ENCODE measurements at regions not wholly inside any gene's neighbourhood (a gene's known extent, or its start where the extent isn't known, plus 50 kb on each side); places are given as distances from the start of the nearest gene placed in this dataset.

DNA sequence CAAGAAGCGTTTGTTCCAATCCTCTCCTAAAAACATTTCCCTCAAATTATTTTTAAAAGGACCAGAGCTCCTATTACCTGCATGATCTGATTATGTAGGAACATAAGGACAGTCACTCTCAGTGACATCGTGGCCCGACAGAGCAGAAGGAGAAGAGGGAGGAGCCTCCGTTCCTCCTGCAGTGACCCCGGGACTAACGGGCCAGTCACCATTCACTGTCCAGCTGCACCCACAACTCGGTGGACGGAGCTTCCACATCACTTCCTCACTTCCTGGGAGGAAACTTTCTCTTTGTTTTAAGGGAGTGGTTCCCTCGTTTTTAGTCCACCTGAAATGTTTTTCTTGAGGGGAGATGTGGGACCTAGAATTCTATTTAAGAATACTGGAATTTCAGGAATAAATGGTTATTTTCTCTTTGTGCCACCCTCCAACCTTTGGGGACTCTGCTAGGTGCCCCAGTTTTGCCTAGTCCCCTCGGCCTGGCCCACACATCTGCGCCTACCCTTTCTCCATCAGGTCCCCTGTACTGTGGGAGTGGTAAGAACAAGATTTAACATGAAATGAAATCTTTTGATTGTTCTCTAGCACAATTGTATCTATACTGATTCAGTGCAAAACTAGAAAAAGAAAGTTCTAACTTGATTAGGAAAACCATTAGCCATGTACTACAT, 173.5 kb upstream of the RNF32 start:
- no peak for TF ChIP-seq YY1 (IDR thresholded peaks at IDR 0.05; ENCODE audit: low read depth)
- no peak for TF ChIP-seq TCF12 (IDR thresholded peaks at IDR 0.05; ENCODE audit: low read depth)
- TF ChIP-seq, protein P1, sequence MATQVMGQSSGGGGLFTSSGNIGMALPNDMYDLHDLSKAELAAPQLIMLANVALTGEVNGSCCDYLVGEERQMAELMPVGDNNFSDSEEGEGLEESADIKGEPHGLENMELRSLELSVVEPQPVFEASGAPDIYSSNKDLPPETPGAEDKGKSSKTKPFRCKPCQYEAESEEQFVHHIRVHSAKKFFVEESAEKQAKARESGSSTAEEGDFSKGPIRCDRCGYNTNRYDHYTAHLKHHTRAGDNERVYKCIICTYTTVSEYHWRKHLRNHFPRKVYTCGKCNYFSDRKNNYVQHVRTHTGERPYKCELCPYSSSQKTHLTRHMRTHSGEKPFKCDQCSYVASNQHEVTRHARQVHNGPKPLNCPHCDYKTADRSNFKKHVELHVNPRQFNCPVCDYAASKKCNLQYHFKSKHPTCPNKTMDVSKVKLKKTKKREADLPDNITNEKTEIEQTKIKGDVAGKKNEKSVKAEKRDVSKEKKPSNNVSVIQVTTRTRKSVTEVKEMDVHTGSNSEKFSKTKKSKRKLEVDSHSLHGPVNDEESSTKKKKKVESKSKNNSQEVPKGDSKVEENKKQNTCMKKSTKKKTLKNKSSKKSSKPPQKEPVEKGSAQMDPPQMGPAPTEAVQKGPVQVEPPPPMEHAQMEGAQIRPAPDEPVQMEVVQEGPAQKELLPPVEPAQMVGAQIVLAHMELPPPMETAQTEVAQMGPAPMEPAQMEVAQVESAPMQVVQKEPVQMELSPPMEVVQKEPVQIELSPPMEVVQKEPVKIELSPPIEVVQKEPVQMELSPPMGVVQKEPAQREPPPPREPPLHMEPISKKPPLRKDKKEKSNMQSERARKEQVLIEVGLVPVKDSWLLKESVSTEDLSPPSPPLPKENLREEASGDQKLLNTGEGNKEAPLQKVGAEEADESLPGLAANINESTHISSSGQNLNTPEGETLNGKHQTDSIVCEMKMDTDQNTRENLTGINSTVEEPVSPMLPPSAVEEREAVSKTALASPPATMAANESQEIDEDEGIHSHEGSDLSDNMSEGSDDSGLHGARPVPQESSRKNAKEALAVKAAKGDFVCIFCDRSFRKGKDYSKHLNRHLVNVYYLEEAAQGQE (IDR thresholded peaks at IDR 0.05; ENCODE audit: low read depth) = no peak
- TF ChIP-seq TEAD4 (IDR thresholded peaks at IDR 0.05) = no peak
- TF ChIP-seq CREB1 (IDR thresholded peaks at IDR 0.05; ENCODE audit: low read depth) = no peak
- TF ChIP-seq TAF1 (IDR thresholded peaks at IDR 0.05; ENCODE audit: low read depth) = no peak
- TF ChIP-seq, protein P2, sequence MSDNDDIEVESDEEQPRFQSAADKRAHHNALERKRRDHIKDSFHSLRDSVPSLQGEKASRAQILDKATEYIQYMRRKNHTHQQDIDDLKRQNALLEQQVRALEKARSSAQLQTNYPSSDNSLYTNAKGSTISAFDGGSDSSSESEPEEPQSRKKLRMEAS (IDR thresholded peaks at IDR 0.05) = no peak
- no peak for TF ChIP-seq RAD21 (IDR thresholded peaks at IDR 0.05; ENCODE audit: low read depth)
- no peak for TF ChIP-seq NFIC (IDR thresholded peaks at IDR 0.05)
- TF ChIP-seq CEBPB (IDR thresholded peaks at IDR 0.05) = no peak
- TF ChIP-seq ZBTB7A (IDR thresholded peaks at IDR 0.05; ENCODE audit: low read depth) = no peak
- no peak for TF ChIP-seq FOXM1 (IDR thresholded peaks at IDR 0.05; ENCODE audit: borderline replicate concordance, low read depth)
- TF ChIP-seq EP300 (IDR thresholded peaks at IDR 0.05; ENCODE audit: borderline replicate concordance) = no peak
- TF ChIP-seq, protein P3, sequence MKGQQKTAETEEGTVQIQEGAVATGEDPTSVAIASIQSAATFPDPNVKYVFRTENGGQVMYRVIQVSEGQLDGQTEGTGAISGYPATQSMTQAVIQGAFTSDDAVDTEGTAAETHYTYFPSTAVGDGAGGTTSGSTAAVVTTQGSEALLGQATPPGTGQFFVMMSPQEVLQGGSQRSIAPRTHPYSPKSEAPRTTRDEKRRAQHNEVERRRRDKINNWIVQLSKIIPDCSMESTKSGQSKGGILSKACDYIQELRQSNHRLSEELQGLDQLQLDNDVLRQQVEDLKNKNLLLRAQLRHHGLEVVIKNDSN (IDR thresholded peaks at IDR 0.05) = no peak
- no peak for TF ChIP-seq EGR1 (IDR thresholded peaks at IDR 0.05)

DNA sequence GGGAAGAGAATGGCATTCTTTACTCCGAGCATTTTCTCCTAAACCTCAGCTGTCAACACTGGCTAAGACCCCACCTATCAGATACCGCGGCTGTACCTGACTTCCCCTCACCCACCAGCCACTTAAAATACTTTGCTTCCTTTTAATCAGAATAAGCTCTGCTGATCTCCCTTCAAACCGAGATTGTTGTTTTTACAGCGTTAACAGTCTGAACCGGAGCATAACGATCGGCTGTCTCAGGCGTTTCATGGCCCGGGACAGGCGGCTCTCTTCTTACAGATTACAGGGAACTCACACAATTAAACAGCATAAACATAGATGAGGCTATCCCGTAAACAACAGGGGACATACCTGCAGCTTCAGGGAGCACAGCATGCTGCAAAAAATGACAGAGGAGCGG, 174.3 kb upstream of the RNF32 start:
- TF ChIP-seq ZBTB7A (IDR thresholded peaks at IDR 0.05; ENCODE audit: low read depth) (no peak), NFIC (IDR thresholded peaks at IDR 0.05) (no peak), CREB1 (IDR thresholded peaks at IDR 0.05; ENCODE audit: low read depth) (no peak), TAF1 (IDR thresholded peaks at IDR 0.05; ENCODE audit: low read depth) (no peak), FOXM1 (IDR thresholded peaks at IDR 0.05; ENCODE audit: borderline replicate concordance, low read depth) (no peak), CEBPB (IDR thresholded peaks at IDR 0.05) (no peak), TCF12 (IDR thresholded peaks at IDR 0.05; ENCODE audit: low read depth) (no peak), TEAD4 (IDR thresholded peaks at IDR 0.05) (no peak), EP300 (IDR thresholded peaks at IDR 0.05; ENCODE audit: borderline replicate concordance) (no peak), RAD21 (IDR thresholded peaks at IDR 0.05; ENCODE audit: low read depth) (no peak)

DNA sequence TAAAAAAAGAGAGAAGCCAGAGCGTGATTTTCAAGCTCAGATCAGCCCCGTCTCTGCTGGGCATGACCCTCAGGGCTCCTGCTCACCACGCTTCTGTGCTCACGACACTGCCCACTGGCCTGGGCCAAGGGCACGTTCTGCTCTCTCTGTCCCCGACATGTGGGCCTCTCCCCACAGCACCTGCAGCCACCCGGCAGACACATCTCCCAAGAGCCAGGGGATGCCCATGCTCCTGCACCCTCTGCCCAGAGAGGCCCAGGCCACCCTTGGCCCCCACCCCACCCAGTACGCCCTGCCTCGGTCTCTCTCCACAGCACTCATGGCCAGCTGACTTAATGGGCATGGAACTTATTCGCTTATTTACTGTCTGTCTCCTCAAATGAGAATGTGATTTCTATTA, 175.4 kb upstream of the RNF32 start:
- TF ChIP-seq, protein P3 (IDR thresholded peaks at IDR 0.05) = no peak
- TF ChIP-seq EGR1 (IDR thresholded peaks at IDR 0.05) (no peak), CEBPB (IDR thresholded peaks at IDR 0.05) (no peak), NFIC (IDR thresholded peaks at IDR 0.05) (no peak), RAD21 (IDR thresholded peaks at IDR 0.05; ENCODE audit: low read depth) (no peak), TAF1 (IDR thresholded peaks at IDR 0.05; ENCODE audit: low read depth) (no peak)

DNA sequence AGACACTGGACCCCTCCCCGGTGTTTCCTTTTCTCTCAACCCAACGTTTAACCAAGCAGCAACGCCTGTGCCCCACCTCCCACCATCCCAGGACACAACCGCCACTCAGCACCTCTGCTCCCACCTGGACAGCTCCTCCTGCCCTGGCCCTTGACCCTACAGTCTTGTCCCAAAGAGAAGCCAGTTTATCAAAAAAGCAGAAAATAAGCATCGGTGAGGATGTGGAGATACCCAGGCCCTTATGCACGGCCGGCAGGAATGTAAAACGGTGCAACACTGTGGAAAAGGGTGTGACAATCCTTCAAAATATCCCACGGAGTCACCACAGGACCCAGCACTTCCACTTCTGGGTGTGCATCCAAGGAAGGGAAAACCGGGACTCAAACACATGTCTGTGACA, 176.2 kb upstream of the RNF32 start:
- TF ChIP-seq CREB1 (IDR thresholded peaks at IDR 0.05; ENCODE audit: low read depth) (no peak), YY1 (IDR thresholded peaks at IDR 0.05; ENCODE audit: low read depth) (no peak), RAD21 (IDR thresholded peaks at IDR 0.05; ENCODE audit: low read depth) (no peak), EP300 (IDR thresholded peaks at IDR 0.05; ENCODE audit: borderline replicate concordance) (no peak), EGR1 (IDR thresholded peaks at IDR 0.05) (no peak), FOXM1 (IDR thresholded peaks at IDR 0.05; ENCODE audit: borderline replicate concordance, low read depth) (no peak), TEAD4 (IDR thresholded peaks at IDR 0.05) (no peak)
- TF ChIP-seq, protein P1 (IDR thresholded peaks at IDR 0.05; ENCODE audit: low read depth) = no peak
- TF ChIP-seq, protein P2 (IDR thresholded peaks at IDR 0.05) = no peak

DNA sequence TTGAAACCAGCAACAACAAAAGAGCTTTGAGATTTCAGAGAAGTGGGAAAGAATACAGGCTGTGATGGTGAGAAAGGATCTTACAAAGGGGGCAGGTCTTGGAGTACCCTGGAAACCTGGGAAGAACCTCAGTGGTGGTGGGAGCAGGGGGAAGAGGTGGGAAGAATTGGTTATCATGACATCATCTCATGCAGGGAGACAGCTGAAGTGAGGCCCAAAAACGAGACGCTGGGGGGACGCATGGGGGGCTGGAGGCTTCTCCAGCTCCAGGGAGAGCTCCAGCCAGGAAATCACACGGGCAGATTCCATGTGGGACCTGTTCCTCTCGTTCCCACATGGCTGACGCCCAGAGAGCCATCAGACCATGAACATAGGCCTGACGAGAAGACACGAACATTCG, 177.3 kb upstream of the RNF32 start:
- TF ChIP-seq TCF12 (IDR thresholded peaks at IDR 0.05; ENCODE audit: low read depth) (no peak), RAD21 (IDR thresholded peaks at IDR 0.05; ENCODE audit: low read depth) (no peak), TEAD4 (IDR thresholded peaks at IDR 0.05) (no peak), EGR1 (IDR thresholded peaks at IDR 0.05) (no peak), FOXM1 (IDR thresholded peaks at IDR 0.05; ENCODE audit: borderline replicate concordance, low read depth) (no peak), NFIC (IDR thresholded peaks at IDR 0.05) (no peak), CREB1 (IDR thresholded peaks at IDR 0.05; ENCODE audit: low read depth) (no peak), ZBTB7A (IDR thresholded peaks at IDR 0.05; ENCODE audit: low read depth) (no peak), TAF1 (IDR thresholded peaks at IDR 0.05; ENCODE audit: low read depth) (no peak), CEBPB (IDR thresholded peaks at IDR 0.05) (no peak), EP300 (IDR thresholded peaks at IDR 0.05; ENCODE audit: borderline replicate concordance) (no peak), YY1 (IDR thresholded peaks at IDR 0.05; ENCODE audit: low read depth) (no peak)
- TF ChIP-seq, protein P2 (IDR thresholded peaks at IDR 0.05) = no peak
- TF ChIP-seq, protein P1 (IDR thresholded peaks at IDR 0.05; ENCODE audit: low read depth) = no peak
- TF ChIP-seq, protein P3 (IDR thresholded peaks at IDR 0.05) = no peak

Measured in Ishikawa (cell line).